ENCODE measurements at regions not wholly inside any gene's neighbourhood (a gene's known extent, or its start where the extent isn't known, plus 50 kb on each side); places are given as distances from the start of the nearest gene placed in this dataset.

GRCh38 chr14:97441740-97442362, 644.7 kb downstream of the VRK1 start:
- no peaks in the 10 kb centered on the region for H3K9me3 ChIP-seq (ENCODE audit: insufficient read depth, low read depth, low read length)
- no peaks in the 10 kb centered on the region for H3K4me1 ChIP-seq (ENCODE audit: insufficient read depth, low read length)
- H3K27ac ChIP-seq (ENCODE audit: low read depth, low read length): no peak overlapping the region
- H3K9ac ChIP-seq (ENCODE audit: low read length): no peak overlapping the region
- H3K4me2 ChIP-seq (ENCODE audit: low read length): no peak overlapping the region
- Mint-ChIP-seq H3K4me3 (ENCODE audit: unreplicated experiment) (no peak overlapping the region), H3K36me3 (ENCODE audit: low read depth, unreplicated experiment) (no peaks in the 10 kb centered on the region), H3K27me3 (ENCODE audit: low read depth, unreplicated experiment) (peaks cover 17% of the 10 kb centered on the region), H3K4me1 (ENCODE audit: low read depth, unreplicated experiment) (no peaks in the 10 kb centered on the region), H3K27ac (ENCODE audit: unreplicated experiment) (no peak overlapping the region), H3K9me3 (ENCODE audit: unreplicated experiment) (peaks cover 3% of the 10 kb centered on the region)
- H3K79me2 ChIP-seq (ENCODE audit: insufficient read depth, low read length): no peaks in the 10 kb centered on the region
- no peak for FAIRE-seq
- H3K4me3 ChIP-seq (ENCODE audit: insufficient read depth, low read depth, low read length): no peak overlapping the region
- no peaks in the 10 kb centered on the region for H3K36me3 ChIP-seq (ENCODE audit: insufficient read depth, low read length)
- TF ChIP-seq CTCF (IDR thresholded peaks at IDR 0.05; ENCODE audit: insufficient read depth, low read depth, low read length): no peak
- TF ChIP-seq EZH2 (IDR thresholded peaks at IDR 0.05; ENCODE audit: insufficient read depth, low read length): no peak
- H4K20me1 ChIP-seq (ENCODE audit: insufficient read depth, low read length): no peaks in the 10 kb centered on the region
- H3K27me3 ChIP-seq (ENCODE audit: insufficient read depth, low read length): no peaks in the 10 kb centered on the region
- no peak overlapping the region for H2AFZ ChIP-seq (ENCODE audit: low read depth, low read length)
- no peak for DNase-seq (ENCODE audit: low read depth)

- H2AFZ ChIP-seq (ENCODE audit: low read depth, low read length): no peak overlapping the region
- no peaks in the 10 kb centered on the region for H3K27me3 ChIP-seq (ENCODE audit: insufficient read depth, low read length)
- Mint-ChIP-seq H3K27me3 (ENCODE audit: low read depth, unreplicated experiment) (peaks cover 22% of the 10 kb centered on the region), H3K4me3 (ENCODE audit: unreplicated experiment) (no peak overlapping the region), H3K4me1 (ENCODE audit: low read depth, unreplicated experiment) (no peaks in the 10 kb centered on the region), H3K36me3 (ENCODE audit: low read depth, unreplicated experiment) (no peaks in the 10 kb centered on the region), H3K9me3 (ENCODE audit: unreplicated experiment) (peaks cover 3% of the 10 kb centered on the region), H3K27ac (ENCODE audit: unreplicated experiment) (no peak overlapping the region)
- H3K4me1 ChIP-seq (ENCODE audit: insufficient read depth, low read length): no peaks in the 10 kb centered on the region
- no peak overlapping the region for H3K4me2 ChIP-seq (ENCODE audit: low read length)
- H3K9ac ChIP-seq (ENCODE audit: low read length): no peak overlapping the region
- no peak overlapping the region for H3K4me3 ChIP-seq (ENCODE audit: insufficient read depth, low read depth, low read length)
- DNase-seq (ENCODE audit: low read depth) (no peak), FAIRE-seq (no peak)
- H3K9me3 ChIP-seq (ENCODE audit: insufficient read depth, low read depth, low read length): no peaks in the 10 kb centered on the region
- H4K20me1 ChIP-seq (ENCODE audit: insufficient read depth, low read length): no peaks in the 10 kb centered on the region
- no peak overlapping the region for H3K27ac ChIP-seq (ENCODE audit: low read depth, low read length)
- TF ChIP-seq CTCF (IDR thresholded peaks at IDR 0.05; ENCODE audit: insufficient read depth, low read depth, low read length) (no peak), EZH2 (IDR thresholded peaks at IDR 0.05; ENCODE audit: insufficient read depth, low read length) (no peak)
- H3K79me2 ChIP-seq (ENCODE audit: insufficient read depth, low read length): no peaks in the 10 kb centered on the region
- no peaks in the 10 kb centered on the region for H3K36me3 ChIP-seq (ENCODE audit: insufficient read depth, low read length)
Measured at GRCh38 chr14:97442363-97442762, 645.2 kb downstream of the VRK1 start.

- no peak for FAIRE-seq
- H3K27me3 Mint-ChIP-seq (ENCODE audit: low read depth, unreplicated experiment): peaks cover 17% of the 10 kb centered on the region
Measured at GRCh38 chr14:97443412-97443811, 646.2 kb downstream of the VRK1 start.

More at GRCh38 chr14:97443412-97443811, 646.2 kb downstream of the VRK1 start:
- H2AFZ ChIP-seq (ENCODE audit: low read depth, low read length): no peak overlapping the region
- no peak for DNase-seq (ENCODE audit: low read depth)
- no peak overlapping the region for H3K9ac ChIP-seq (ENCODE audit: low read length)
- H3K4me3 Mint-ChIP-seq (ENCODE audit: unreplicated experiment): no peak overlapping the region
- H3K4me1 ChIP-seq (ENCODE audit: insufficient read depth, low read length): no peaks in the 10 kb centered on the region
- H3K36me3 ChIP-seq (ENCODE audit: insufficient read depth, low read length): no peaks in the 10 kb centered on the region
- no peak for TF ChIP-seq EZH2 (IDR thresholded peaks at IDR 0.05; ENCODE audit: insufficient read depth, low read length)
- TF ChIP-seq CTCF (IDR thresholded peaks at IDR 0.05; ENCODE audit: insufficient read depth, low read depth, low read length): no peak
- no peak overlapping the region for H3K27ac Mint-ChIP-seq (ENCODE audit: unreplicated experiment)
- H3K27me3 ChIP-seq (ENCODE audit: insufficient read depth, low read length): no peaks in the 10 kb centered on the region
- H3K36me3 Mint-ChIP-seq (ENCODE audit: low read depth, unreplicated experiment): no peaks in the 10 kb centered on the region
- no peaks in the 10 kb centered on the region for H3K4me1 Mint-ChIP-seq (ENCODE audit: low read depth, unreplicated experiment)
- H3K27ac ChIP-seq (ENCODE audit: low read depth, low read length): no peak overlapping the region
- no peaks in the 10 kb centered on the region for H3K9me3 Mint-ChIP-seq (ENCODE audit: unreplicated experiment)
- no peaks in the 10 kb centered on the region for H3K79me2 ChIP-seq (ENCODE audit: insufficient read depth, low read length)
- H3K4me2 ChIP-seq (ENCODE audit: low read length): no peak overlapping the region
- no peaks in the 10 kb centered on the region for H4K20me1 ChIP-seq (ENCODE audit: insufficient read depth, low read length)
- no peak overlapping the region for H3K4me3 ChIP-seq (ENCODE audit: insufficient read depth, low read depth, low read length)
- H3K9me3 ChIP-seq (ENCODE audit: insufficient read depth, low read depth, low read length): no peaks in the 10 kb centered on the region

Measured in astrocyte (in vitro differentiated cells and primary cell).